ENCODE measurements at regions not wholly inside any gene's neighbourhood (a gene's known extent, or its start where the extent isn't known, plus 50 kb on each side); places are given as distances from the start of the nearest gene placed in this dataset.

- Histone ChIP-seq H2AFZ (ENCODE audit: insufficient read depth, low read depth, low read length, poor library complexity, severe bottlenecking) (no peak overlapping the region), H4K20me1 (ENCODE audit: insufficient read depth, low read length) (no peaks in the 10 kb centered on the region), H3K9me3 (replicated peaks in 1 of 2; ENCODE audit: control insufficient read depth in 1 of 2, insufficient read depth in 1 of 2, low read length in 2 of 2) (no peaks in the 10 kb centered on the region), H3K79me2 (ENCODE audit: insufficient read depth, low read length) (no peaks in the 10 kb centered on the region), H3K4me1 (ENCODE audit: control insufficient read depth in 1 of 2, insufficient read depth in 2 of 2, low read length in 2 of 2) (peaks cover 24 to 57% of the 10 kb centered on the region in 2 donors), H3K4me3 (replicated peaks in 1 of 3; ENCODE audit: low read depth in 2 of 3, low read length in 3 of 3) (no peak overlapping the region), H3K36me3 (replicated peaks in 1 of 2; ENCODE audit: control insufficient read depth in 1 of 2, insufficient read depth in 2 of 2, low read length in 2 of 2) (no peaks in the 10 kb centered on the region), H3K9ac (ENCODE audit: insufficient read depth, low read length, poor library complexity, severe bottlenecking) (no peak overlapping the region), H3K27ac (ENCODE audit: low read depth in 1 of 2, low read length in 2 of 2) (no peak overlapping the region), H3K4me2 (replicated peaks; ENCODE audit: extremely low read depth, low read length, poor library complexity, severe bottlenecking) (no peak overlapping the region), H3K27me3 (ENCODE audit: control insufficient read depth in 2 of 2, insufficient read depth in 2 of 2, low read length in 2 of 2) (no peaks in the 10 kb centered on the region)
- H3K36me3 Mint-ChIP-seq: no peaks in the 10 kb centered on the region
- H3K4me3 Mint-ChIP-seq: no peak overlapping the region
- DNase-seq: no peak
- H3K27ac Mint-ChIP-seq: no peak overlapping the region
- intact Hi-C loops (cut with micrococcal nuclease): loop anchor here (5.0 to 10.0 kb wide), 2 partner anchors 45 to 137 kb away; no protein-coding TSS in a partner anchor
- peaks cover 28% of the 10 kb centered on the region for H3K4me1 Mint-ChIP-seq
- peaks cover 0 to 1% (median 0%) of the 10 kb centered on the region in 3 donors for H3K27me3 Mint-ChIP-seq (ENCODE audit: low read depth in 3 of 3)
- H3K9me3 Mint-ChIP-seq: no peaks in the 10 kb centered on the region
- no CpG with 5 or more reads among the region's 2 CpGs for WGBS (ENCODE audit: insufficient coverage)
- no peak for TF ChIP-seq CTCF (IDR thresholded peaks at IDR 0.05)
Observed at GRCh38 chr3:102031834-102032233, 182.5 kb downstream of the NFKBIZ start.

GRCh38 chr3:102032491-102033383 is 183.4 kb downstream of the NFKBIZ start:
- H2AFZ ChIP-seq (ENCODE audit: insufficient read depth, low read depth, low read length, poor library complexity, severe bottlenecking): no peak overlapping the region
- 100% methylated on average over 1 of the region's 2 CpGs for WGBS (ENCODE audit: insufficient coverage)
- Mint-ChIP-seq H3K36me3 (no peaks in the 10 kb centered on the region), H3K27ac (no peak overlapping the region), H3K9me3 (no peaks in the 10 kb centered on the region), H3K27me3 (ENCODE audit: low read depth in 3 of 3) (peaks cover 0 to 1% (median 0%) of the 10 kb centered on the region in 3 donors), H3K4me3 (no peak overlapping the region), H3K4me1 (peaks cover 25% of the 10 kb centered on the region)
- H3K36me3 ChIP-seq (replicated peaks in 1 of 2; ENCODE audit: control insufficient read depth in 1 of 2, insufficient read depth in 2 of 2, low read length in 2 of 2): no peaks in the 10 kb centered on the region
- no peak for TF ChIP-seq CTCF (IDR thresholded peaks at IDR 0.05)
- no peaks in the 10 kb centered on the region for H3K9me3 ChIP-seq (replicated peaks in 1 of 2; ENCODE audit: control insufficient read depth in 1 of 2, insufficient read depth in 1 of 2, low read length in 2 of 2)
- H4K20me1 ChIP-seq (ENCODE audit: insufficient read depth, low read length): no peaks in the 10 kb centered on the region
- no peak overlapping the region for H3K4me3 ChIP-seq (replicated peaks in 1 of 3; ENCODE audit: low read depth in 2 of 3, low read length in 3 of 3)
- no peak for DNase-seq
- no peaks in the 10 kb centered on the region for H3K27me3 ChIP-seq (ENCODE audit: control insufficient read depth in 2 of 2, insufficient read depth in 2 of 2, low read length in 2 of 2)
- H3K79me2 ChIP-seq (ENCODE audit: insufficient read depth, low read length): no peaks in the 10 kb centered on the region
- intact Hi-C loops (cut with micrococcal nuclease): loop anchor here (5.0 to 10.0 kb wide), 2 partner anchors 45 to 138 kb away; no protein-coding TSS in a partner anchor
- no peak overlapping the region for H3K27ac ChIP-seq (ENCODE audit: low read depth in 1 of 2, low read length in 2 of 2)
- no peak overlapping the region for H3K9ac ChIP-seq (ENCODE audit: insufficient read depth, low read length, poor library complexity, severe bottlenecking)
- peaks cover 24 to 48% of the 10 kb centered on the region in 2 donors for H3K4me1 ChIP-seq (ENCODE audit: control insufficient read depth in 1 of 2, insufficient read depth in 2 of 2, low read length in 2 of 2)
- no peak overlapping the region for H3K4me2 ChIP-seq (replicated peaks; ENCODE audit: extremely low read depth, low read length, poor library complexity, severe bottlenecking)
